ACHN (cell line): ENCODE measurements at regions not wholly inside any gene's neighbourhood (a gene's known extent, or its start where the extent isn't known, plus 50 kb on each side); places are given as distances from the start of the nearest gene placed in this dataset.
A peak's percentile ranks its signal among the peaks of the same experiment; 100 is the strongest.

ENCODE experiments used
- DNase-seq: peaks from one replicate; pipeline ENCODE4 v3.0.0-alpha.2; 2015
- in situ Hi-C: cut with HindIII; loops from 2 replicates; pipeline ENCODE4 v1.10.0; 2017; ENCODE audit warnings: low sequenced_read_pairs, low pct_ligation_motif_present, low pct_unique_long_range_greater_than_20kb

GRCh38 chr11:122181372-122181771, 65.4 kb upstream of the BLID start:
- no peak for DNase-seq
- in situ Hi-C loops = no loop called here

GRCh38 chr11:122179961-122180834, 64.2 kb upstream of the BLID start:
- DNase-seq = peak; percentile 48
- in situ Hi-C loops = no loop called here

- DNase-seq = no peak
- in situ Hi-C loops = no loop called here
These were observed 62.8 kb upstream of the BLID start for GRCh38 chr11:122178795-122179194.

- DNase-seq = no peak
- in situ Hi-C loops = no loop called here
These were observed 61.2 kb upstream of the BLID start for GRCh38 chr11:122177238-122177637.

GRCh38 chr11:122176651-122177050, 60.6 kb upstream of the BLID start:
- DNase-seq = no peak
- in situ Hi-C loops = no loop called here

- in situ Hi-C loops = no loop called here
- DNase-seq = no peak
These were observed 59.3 kb upstream of the BLID start for GRCh38 chr11:122175306-122175705.

GRCh38 chr11:122173587-122173986, 57.6 kb upstream of the BLID start:
- in situ Hi-C loops = no loop called here

GRCh38 chr11:122173074-122173450, 57.0 kb upstream of the BLID start:
- in situ Hi-C loops = no loop called here

More at GRCh38 chr11:122173587-122173986, 57.6 kb upstream of the BLID start:
- DNase-seq = no peak

GRCh38 chr11:122172352-122173073, 56.5 kb upstream of the BLID start:
- in situ Hi-C loops = no loop called here
- no peak for DNase-seq

More at GRCh38 chr11:122173074-122173450, 57.0 kb upstream of the BLID start:
- DNase-seq = no peak

GRCh38 chr11:122170815-122171475, 54.9 kb upstream of the BLID start:
- in situ Hi-C loops = no loop called here
- DNase-seq = peak; percentile 47

- in situ Hi-C loops = no loop called here
- DNase-seq = no peak
These were observed 52.2 kb upstream of the BLID start for GRCh38 chr11:122168218-122168617.

- in situ Hi-C loops = no loop called here
- DNase-seq = no peak
These were observed 51.1 kb upstream of the BLID start for GRCh38 chr11:122167100-122167499.

GRCh38 chr11:122165607-122166371, 49.8 kb upstream of the BLID start:
- in situ Hi-C loops = no loop called here
- no peak for DNase-seq
